ENCODE measurements at regions not wholly inside any gene's neighbourhood (a gene's known extent, or its start where the extent isn't known, plus 50 kb on each side); places are given as distances from the start of the nearest gene placed in this dataset.

- TF ChIP-seq, protein P1, sequence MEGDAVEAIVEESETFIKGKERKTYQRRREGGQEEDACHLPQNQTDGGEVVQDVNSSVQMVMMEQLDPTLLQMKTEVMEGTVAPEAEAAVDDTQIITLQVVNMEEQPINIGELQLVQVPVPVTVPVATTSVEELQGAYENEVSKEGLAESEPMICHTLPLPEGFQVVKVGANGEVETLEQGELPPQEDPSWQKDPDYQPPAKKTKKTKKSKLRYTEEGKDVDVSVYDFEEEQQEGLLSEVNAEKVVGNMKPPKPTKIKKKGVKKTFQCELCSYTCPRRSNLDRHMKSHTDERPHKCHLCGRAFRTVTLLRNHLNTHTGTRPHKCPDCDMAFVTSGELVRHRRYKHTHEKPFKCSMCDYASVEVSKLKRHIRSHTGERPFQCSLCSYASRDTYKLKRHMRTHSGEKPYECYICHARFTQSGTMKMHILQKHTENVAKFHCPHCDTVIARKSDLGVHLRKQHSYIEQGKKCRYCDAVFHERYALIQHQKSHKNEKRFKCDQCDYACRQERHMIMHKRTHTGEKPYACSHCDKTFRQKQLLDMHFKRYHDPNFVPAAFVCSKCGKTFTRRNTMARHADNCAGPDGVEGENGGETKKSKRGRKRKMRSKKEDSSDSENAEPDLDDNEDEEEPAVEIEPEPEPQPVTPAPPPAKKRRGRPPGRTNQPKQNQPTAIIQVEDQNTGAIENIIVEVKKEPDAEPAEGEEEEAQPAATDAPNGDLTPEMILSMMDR (conservative IDR thresholded peaks at IDR 0.05 in 1 of 2, IDR thresholded peaks at IDR 0.05 in 1 of 2; ENCODE audit: low read depth in 1 of 2, low read length in 2 of 2) = no peak
- no peak for TF ChIP-seq EZH2 (IDR thresholded peaks at IDR 0.05; ENCODE audit: low read length, missing control alignments)
These were observed 292.3 kb upstream of the PUM3 start for GRCh38 chr9:3136230-3136629.
